GM23338 (cell line): ENCODE measurements at regions not wholly inside any gene's neighbourhood (a gene's known extent, or its start where the extent isn't known, plus 50 kb on each side); places are given as distances from the start of the nearest gene placed in this dataset.
A peak's percentile ranks its signal among the peaks of the same experiment; 100 is the strongest.

ENCODE experiments used
- ATAC-seq: fragments of 200-7000 bp; cut with Tn5 transposase; 3 replicates; pipeline ENCODE4 v1.9.1; 2020
- DNase-seq: peaks from one replicate; pipeline ENCODE4 v3.0.0-alpha.2; 2015; ENCODE audit warnings: low spot score
- H2AFZ ChIP-seq: fragments of 200-600 bp; sonication (generic); 2 replicates; pipeline ENCODE4 v1.8.0; 2016; ENCODE audit warnings: antibody characterized with exemption, mild to moderate bottlenecking, moderate library complexity
- H3F3A ChIP-seq: fragments of 200-600 bp; sonication (generic); replicated peaks from 2 replicates; pipeline ENCODE4 v1.8.0; 2017; ENCODE audit warnings: antibody characterized with exemption, mixed run types, low read depth
- H3K27ac ChIP-seq: fragments of 200-600 bp; sonication (generic); 2 replicates; pipeline ENCODE4 v1.6.1; 2016; ENCODE audit warnings: low read depth
- H3K27me3 ChIP-seq: fragments of 200-600 bp; sonication (generic); 2 replicates; pipeline ENCODE4 v1.8.0; 2016; ENCODE audit warnings: mild to moderate bottlenecking, mixed run types, moderate library complexity; ENCODE audit not compliant: insufficient read depth
- H3K36me3 ChIP-seq: fragments of 200-600 bp; sonication (generic); 2 replicates; pipeline ENCODE4 v1.8.0; 2016; ENCODE audit warnings: mild to moderate bottlenecking; ENCODE audit not compliant: insufficient read depth
- H3K4me1 ChIP-seq: fragments of 200-600 bp; sonication (generic); 2 replicates; pipeline ENCODE4 v1.8.0; 2016; ENCODE audit warnings: mild to moderate bottlenecking, moderate library complexity; ENCODE audit not compliant: insufficient read depth
- H3K4me2 ChIP-seq: fragments of 200-600 bp; sonication (generic); 2 replicates; pipeline ENCODE4 v1.7.1; 2017; ENCODE audit warnings: mixed run types
- H3K4me3 ChIP-seq: fragments of 200-600 bp; sonication (generic); 2 replicates; pipeline ENCODE4 v1.6.1; 2016; ENCODE audit warnings: mixed run types
- H3K79me2 ChIP-seq: fragments of 200-600 bp; sonication (generic); replicated peaks from 2 replicates; pipeline ENCODE4 v1.8.0; 2017; ENCODE audit warnings: mild to moderate bottlenecking; ENCODE audit not compliant: insufficient read depth
- H3K9me2 ChIP-seq: fragments of 200-600 bp; sonication (generic); 2 replicates; pipeline ENCODE4 v1.8.0; 2017; ENCODE audit not compliant: insufficient read depth
- H4K20me1 ChIP-seq: fragments of 200-600 bp; sonication (generic); replicated peaks from 2 replicates; pipeline ENCODE4 v1.8.0; 2017; ENCODE audit warnings: mild to moderate bottlenecking; ENCODE audit not compliant: insufficient read depth
- H3K27ac Mint-ChIP-seq: 2 replicates; pipeline ENCODE4 v1.8.0; 2020; ENCODE audit warnings: inconsistent platforms, mild to moderate bottlenecking, moderate library complexity, mixed read lengths
- H3K27me3 Mint-ChIP-seq: 3 replicates; pipeline ENCODE4 v1.8.0; 2022; ENCODE audit warnings: low read depth, mild to moderate bottlenecking, moderate library complexity, mixed read lengths, inconsistent platforms; ENCODE audit not compliant: insufficient read depth, poor library complexity
- H3K36me3 Mint-ChIP-seq: 3 replicates; pipeline ENCODE4 v1.8.0; 2021; ENCODE audit warnings: low read depth, mild to moderate bottlenecking, inconsistent platforms, moderate library complexity, mixed read lengths
- H3K4me1 Mint-ChIP-seq: 3 replicates; pipeline ENCODE4 v1.8.0; 2020; ENCODE audit warnings: mild to moderate bottlenecking, inconsistent platforms, mixed read lengths
- H3K4me3 Mint-ChIP-seq: 3 replicates; pipeline ENCODE4 v1.8.0; 2021; ENCODE audit warnings: moderate library complexity, mild to moderate bottlenecking, inconsistent platforms, mixed read lengths
- H3K9me3 Mint-ChIP-seq: 3 replicates; pipeline ENCODE4 v1.8.0; 2020; ENCODE audit warnings: moderate library complexity, mild to moderate bottlenecking, inconsistent platforms, mixed read lengths
- CREB1 ChIP-seq: fragments of 250-450 bp; sonication (Bioruptor Pico); IDR thresholded peaks from 2 replicates; pipeline ENCODE4 v1.5.0; 2020; ENCODE audit warnings: low read depth, mild to moderate bottlenecking, moderate library complexity
- EZH2 ChIP-seq: fragments of 200-600 bp; sonication (generic); IDR thresholded peaks from one replicate; pipeline ENCODE4 v1.8.0; 2017; ENCODE audit warnings: antibody characterized with exemption, mild to moderate bottlenecking, low read depth; ENCODE audit not compliant: unreplicated experiment
- EZH2phosphoT487 ChIP-seq: fragments of 200-600 bp; sonication (generic); IDR thresholded peaks from one replicate; pipeline ENCODE4 v1.8.1; 2018; ENCODE audit warnings: antibody characterized with exemption; ENCODE audit not compliant: unreplicated experiment
- JUNB ChIP-seq: IDR thresholded peaks from one replicate; pipeline ENCODE4 v1.6.1; 2016; ENCODE audit warnings: antibody characterized with exemption; ENCODE audit not compliant: unreplicated experiment
- NANOG ChIP-seq: IDR thresholded peaks from 2 replicates; pipeline ENCODE4 v1.6.1; 2016; ENCODE audit warnings: antibody characterized with exemption, borderline replicate concordance
- POLR2AphosphoS5 ChIP-seq: IDR thresholded peaks from 2 replicates; pipeline ENCODE4 v1.6.1; 2016; ENCODE audit warnings: antibody characterized with exemption, low read depth
- REST ChIP-seq: IDR thresholded peaks from one replicate; pipeline ENCODE4 v1.6.1; 2018; ENCODE audit warnings: antibody characterized with exemption; ENCODE audit not compliant: unreplicated experiment
- STAT1 ChIP-seq: IDR thresholded peaks from one replicate; pipeline ENCODE4 v1.6.1; 2016; ENCODE audit warnings: antibody characterized with exemption; ENCODE audit not compliant: unreplicated experiment
- ZNF114 ChIP-seq: fragments of 250-450 bp; sonication (Bioruptor Pico); IDR thresholded peaks from 2 replicates; pipeline ENCODE4 v1.5.0; 2020; ENCODE audit warnings: mild to moderate bottlenecking, moderate library complexity
- ZNF331 ChIP-seq: fragments of 250-450 bp; sonication (Bioruptor Pico); IDR thresholded peaks from 2 replicates; pipeline ENCODE4 v1.5.0; 2020; ENCODE audit warnings: low read depth, mild to moderate bottlenecking, moderate library complexity
- ZNF462 ChIP-seq: fragments of 250-450 bp; sonication (Bioruptor Pico); IDR thresholded peaks from 2 replicates; pipeline ENCODE4 v1.5.0; 2020; ENCODE audit warnings: mild to moderate bottlenecking, moderate library complexity
- TF ChIP-seq, protein P1 (sequence below): IDR thresholded peaks from 2 replicates; pipeline ENCODE4 v1.6.1; 2016; ENCODE audit warnings: antibody characterized with exemption
- TF ChIP-seq, protein P2 (sequence below), 2 experiments: fragments of 200-600 bp in 1 of 2; sonication (generic) in 1 of 2; conservative IDR thresholded peaks; 2 replicates each; pipeline versions ENCODE4 v1.5.1 to v1.6.1; 2016 to 2017; ENCODE audit warnings: antibody characterized with exemption in 2 of 2, low read depth in 2 of 2, mild to moderate bottlenecking in 2 of 2, moderate library complexity in 1 of 2

- peaks cover 7% of the 10 kb centered on the region for H3K36me3 Mint-ChIP-seq
- no peaks in the 10 kb centered on the region for H4K20me1 ChIP-seq
- peaks cover 26% of the 10 kb centered on the region for H3K4me1 Mint-ChIP-seq
- no peaks in the 10 kb centered on the region for H3K27me3 Mint-ChIP-seq
- H3K36me3 ChIP-seq, result no peaks in the 10 kb centered on the region
- no peaks in the 10 kb centered on the region for H3K79me2 ChIP-seq
- no peak overlapping the region for H3K4me3 Mint-ChIP-seq
- TF ChIP-seq ZNF331 (CRISPR knock-in tag) (no peak), JUNB (no peak), EZH2 (no peak), NANOG (no peak), ZNF114 (CRISPR knock-in tag) (no peak), CREB1 (no peak), STAT1 (no peak), ZNF462 (CRISPR knock-in tag) (no peak), REST (no peak), POLR2AphosphoS5 (no peak), EZH2phosphoT487 (no peak)
- TF ChIP-seq, protein P1, sequence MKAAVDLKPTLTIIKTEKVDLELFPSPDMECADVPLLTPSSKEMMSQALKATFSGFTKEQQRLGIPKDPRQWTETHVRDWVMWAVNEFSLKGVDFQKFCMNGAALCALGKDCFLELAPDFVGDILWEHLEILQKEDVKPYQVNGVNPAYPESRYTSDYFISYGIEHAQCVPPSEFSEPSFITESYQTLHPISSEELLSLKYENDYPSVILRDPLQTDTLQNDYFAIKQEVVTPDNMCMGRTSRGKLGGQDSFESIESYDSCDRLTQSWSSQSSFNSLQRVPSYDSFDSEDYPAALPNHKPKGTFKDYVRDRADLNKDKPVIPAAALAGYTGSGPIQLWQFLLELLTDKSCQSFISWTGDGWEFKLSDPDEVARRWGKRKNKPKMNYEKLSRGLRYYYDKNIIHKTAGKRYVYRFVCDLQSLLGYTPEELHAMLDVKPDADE, result no peak
- TF ChIP-seq, protein P2, sequence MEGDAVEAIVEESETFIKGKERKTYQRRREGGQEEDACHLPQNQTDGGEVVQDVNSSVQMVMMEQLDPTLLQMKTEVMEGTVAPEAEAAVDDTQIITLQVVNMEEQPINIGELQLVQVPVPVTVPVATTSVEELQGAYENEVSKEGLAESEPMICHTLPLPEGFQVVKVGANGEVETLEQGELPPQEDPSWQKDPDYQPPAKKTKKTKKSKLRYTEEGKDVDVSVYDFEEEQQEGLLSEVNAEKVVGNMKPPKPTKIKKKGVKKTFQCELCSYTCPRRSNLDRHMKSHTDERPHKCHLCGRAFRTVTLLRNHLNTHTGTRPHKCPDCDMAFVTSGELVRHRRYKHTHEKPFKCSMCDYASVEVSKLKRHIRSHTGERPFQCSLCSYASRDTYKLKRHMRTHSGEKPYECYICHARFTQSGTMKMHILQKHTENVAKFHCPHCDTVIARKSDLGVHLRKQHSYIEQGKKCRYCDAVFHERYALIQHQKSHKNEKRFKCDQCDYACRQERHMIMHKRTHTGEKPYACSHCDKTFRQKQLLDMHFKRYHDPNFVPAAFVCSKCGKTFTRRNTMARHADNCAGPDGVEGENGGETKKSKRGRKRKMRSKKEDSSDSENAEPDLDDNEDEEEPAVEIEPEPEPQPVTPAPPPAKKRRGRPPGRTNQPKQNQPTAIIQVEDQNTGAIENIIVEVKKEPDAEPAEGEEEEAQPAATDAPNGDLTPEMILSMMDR (conservative IDR thresholded peaks at IDR 0.05; ENCODE audit: low read depth in 2 of 2), result no peak
- peaks cover 3% of the 10 kb centered on the region; the same call in 1 of the 2 replicates for H3K9me2 ChIP-seq
- peaks cover 8% of the 10 kb centered on the region for H3K9me3 Mint-ChIP-seq
- DNase-seq (no peak), ATAC-seq (peak; percentile 36; the same call in 1 of the 3 replicates)
- H2AFZ ChIP-seq, result 0 out of 2 replicates have a peak overlapping the region, but pooled peaks have one; percentile 14
- H3K27ac ChIP-seq, result no peak overlapping the region
- H3K4me3 ChIP-seq, result no peak overlapping the region
- no peak overlapping the region for H3K27ac Mint-ChIP-seq
- H3K4me2 ChIP-seq, result no peak overlapping the region
- no peaks in the 10 kb centered on the region for H3K27me3 ChIP-seq
- peaks cover 8% of the 10 kb centered on the region for H3K4me1 ChIP-seq
- H3F3A ChIP-seq, result no peaks in the 10 kb centered on the region
These were observed 131.9 kb upstream of the NFIA start for GRCh38 chr1:60950224-60951063.
